ENCODE measurements at regions not wholly inside any gene's neighbourhood (a gene's known extent, or its start where the extent isn't known, plus 50 kb on each side); places are given as distances from the start of the nearest gene placed in this dataset.

- FAIRE-seq = no peak
These were observed 62.2 kb upstream of the TES start for GRCh38 chr7:116148108-116148507.

GRCh38 chr7:116148626-116149025 lies 61.7 kb upstream of the TES start:
- FAIRE-seq = no peak

GRCh38 chr7:116150588-116150987 lies 59.8 kb upstream of the TES start:
- no peak for FAIRE-seq

GRCh38 chr7:116152276-116152675 lies 58.1 kb upstream of the TES start:
- no peak for FAIRE-seq

GRCh38 chr7:116153050-116153449 lies 57.3 kb upstream of the TES start:
- no peak for FAIRE-seq

- FAIRE-seq = no peak
These were observed 50.6 kb upstream of the TES start for GRCh38 chr7:116159711-116160110.

Measured in colon (tissue), 2 donors.